GM21529 (cell line): ENCODE measurements at regions not wholly inside any gene's neighbourhood (a gene's known extent, or its start where the extent isn't known, plus 50 kb on each side); places are given as distances from the start of the nearest gene placed in this dataset.
"Not testable (repeated sequence)": the region's sequence is repeated elsewhere in the genome, so short reads cannot be mapped to it uniquely, and the experiment has no call there.

Source experiments
- ATAC-seq: cut with Tn5 transposase; IDR thresholded peaks from one replicate; pipeline ENCODE4 v1.9.1; 2021; ENCODE audit not compliant: unreplicated experiment

GRCh38 chr14:39548358-39548757, 116.1 kb upstream of the FBXO33 start:
- no peak for ATAC-seq

- no peak for ATAC-seq
Measured at GRCh38 chr14:39547845-39548244, 115.6 kb upstream of the FBXO33 start.

GRCh38 chr14:39505812-39506211, 73.6 kb upstream of the FBXO33 start:
- ATAC-seq = no peak

GRCh38 chr14:39500253-39500652, 68.0 kb upstream of the FBXO33 start:
- no peak for ATAC-seq

- no peak for ATAC-seq
Measured at GRCh38 chr14:39499514-39499913, 67.3 kb upstream of the FBXO33 start.

GRCh38 chr14:39497677-39498076, 65.4 kb upstream of the FBXO33 start:
- not testable (repeated sequence) for ATAC-seq

GRCh38 chr14:39492267-39492666, 60.0 kb upstream of the FBXO33 start:
- no peak for ATAC-seq

GRCh38 chr14:39491134-39491571, 58.9 kb upstream of the FBXO33 start:
- peak; percentile 45 for ATAC-seq

- no peak for ATAC-seq
Measured at GRCh38 chr14:39488600-39488999, 56.4 kb upstream of the FBXO33 start.

- no peak for ATAC-seq
Measured at GRCh38 chr14:39483682-39484081, 51.4 kb upstream of the FBXO33 start.
